Liver (tissue), 8 donors: ENCODE measurements at regions not wholly inside any gene's neighbourhood (a gene's known extent, or its start where the extent isn't known, plus 50 kb on each side); places are given as distances from the start of the nearest gene placed in this dataset.

ENCODE experiments used
- DNase-seq: peaks from one replicate; pipeline ENCODE4 v3.0.0-alpha.2; 2017; ENCODE audit warnings: low spot score
- H3K27ac ChIP-seq, 2 donors: one replicate each; pipeline ENCODE4 v1.7.0; 2013; ENCODE audit warnings: inconsistent platforms in 2 of 2, low read length in 2 of 2, control low read depth in 1 of 2, low read depth in 1 of 2, mild to moderate bottlenecking in 1 of 2
- H3K27me3 ChIP-seq, 4 donors: one replicate each; pipeline versions ENCODE4 v1.6.1 to v1.7.0; 2013; ENCODE audit warnings: low read length in 3 of 4, inconsistent platforms in 1 of 4, mild to moderate bottlenecking in 1 of 4, moderate library complexity in 1 of 4; ENCODE audit not compliant: control insufficient read depth in 4 of 4, insufficient read depth in 4 of 4
- H3K36me3 ChIP-seq, 4 donors: one replicate each; pipeline versions ENCODE4 v1.6.1 to v1.7.0; 2013; ENCODE audit warnings: low read length in 3 of 4, mild to moderate bottlenecking in 3 of 4, low read depth in 1 of 4, moderate library complexity in 1 of 4; ENCODE audit not compliant: control insufficient read depth in 4 of 4, insufficient read depth in 3 of 4
- H3K4me1 ChIP-seq, 4 donors: one replicate each; pipeline versions ENCODE4 v1.6.1 to v1.7.0; 2013; ENCODE audit warnings: low read length in 3 of 4, mild to moderate bottlenecking in 3 of 4, moderate library complexity in 1 of 4; ENCODE audit not compliant: control insufficient read depth in 4 of 4, insufficient read depth in 4 of 4
- H3K4me3 ChIP-seq, 3 donors: one replicate each; pipeline versions ENCODE4 v1.6.1 to v1.7.0; 2013; ENCODE audit warnings: low read length in 3 of 3, control low read depth in 1 of 3, low read depth in 1 of 3, mild to moderate bottlenecking in 1 of 3
- H3K9ac ChIP-seq, 2 donors: one replicate each; pipeline ENCODE4 v1.7.0; 2013; ENCODE audit warnings: low read length in 2 of 2, mild to moderate bottlenecking in 2 of 2, moderate library complexity in 2 of 2, control low read depth in 1 of 2, low read depth in 1 of 2
- H3K9me3 ChIP-seq, 4 donors: one replicate each; pipeline versions ENCODE4 v1.6.1 to v1.7.0; 2013; ENCODE audit warnings: low read length in 3 of 4; ENCODE audit not compliant: control insufficient read depth in 4 of 4
- EGR1 ChIP-seq, 2 donors: IDR thresholded peaks; 2 replicates each; pipeline ENCODE4 v1.6.1; 2016 to 2018; ENCODE audit warnings: antibody characterized with exemption in 2 of 2, low read depth in 2 of 2
- FOXA2 ChIP-seq: IDR thresholded peaks from 2 replicates; pipeline ENCODE4 v1.6.1; 2016; ENCODE audit warnings: antibody characterized with exemption
- HNF4A ChIP-seq, 2 donors: conservative IDR thresholded peaks; 2 replicates each; pipeline ENCODE4 v1.6.1; 2016; ENCODE audit warnings: antibody characterized with exemption in 2 of 2, mild to moderate bottlenecking in 2 of 2
- JUND ChIP-seq, 2 donors: IDR thresholded peaks; 2 replicates each; pipeline ENCODE4 v1.6.1; 2016; ENCODE audit warnings: antibody characterized with exemption in 2 of 2
- RXRA ChIP-seq, 2 donors: IDR thresholded peaks; 2 replicates each; pipeline ENCODE4 v1.6.1; 2017 to 2018; ENCODE audit warnings: antibody characterized with exemption in 2 of 2, mild to moderate bottlenecking in 1 of 2
- SP1 ChIP-seq: IDR thresholded peaks from 2 replicates; pipeline ENCODE4 v1.6.1; 2018; ENCODE audit warnings: antibody characterized with exemption, mild to moderate bottlenecking
- YY1 ChIP-seq: IDR thresholded peaks from 2 replicates; pipeline ENCODE4 v1.6.1; 2016; ENCODE audit warnings: antibody characterized with exemption, mild to moderate bottlenecking
- WGBS: extraction: QIAGEN DNeasy Blood & Tissue Kit; methylation state at CpG from one replicate; pipeline ENCODE4 v1.1.7; 2013; 5-methylcytosine and 5-hydroxymethylcytosine counted together
- TF ChIP-seq, protein P1 (sequence below): fragments of 150-350 bp; IDR thresholded peaks from 2 replicates; pipeline ENCODE4 v1.5.1; 2017; ENCODE audit warnings: improper control_type of control experiment, low read depth, low read length; ENCODE audit not compliant: missing input control
- TF ChIP-seq, protein P2 (sequence below): IDR thresholded peaks from 2 replicates; pipeline ENCODE4 v1.6.1; 2016; ENCODE audit warnings: antibody characterized with exemption
- TF ChIP-seq, protein P3 (sequence below): IDR thresholded peaks from 2 replicates; pipeline ENCODE4 v1.6.1; 2016; ENCODE audit warnings: antibody characterized with exemption, mild to moderate bottlenecking
- donor health status: healthy.
- donor health status: healthy.
- donor health status: healthy.
- donor health status: healthy.
- donor health status: healthy.

DNA sequence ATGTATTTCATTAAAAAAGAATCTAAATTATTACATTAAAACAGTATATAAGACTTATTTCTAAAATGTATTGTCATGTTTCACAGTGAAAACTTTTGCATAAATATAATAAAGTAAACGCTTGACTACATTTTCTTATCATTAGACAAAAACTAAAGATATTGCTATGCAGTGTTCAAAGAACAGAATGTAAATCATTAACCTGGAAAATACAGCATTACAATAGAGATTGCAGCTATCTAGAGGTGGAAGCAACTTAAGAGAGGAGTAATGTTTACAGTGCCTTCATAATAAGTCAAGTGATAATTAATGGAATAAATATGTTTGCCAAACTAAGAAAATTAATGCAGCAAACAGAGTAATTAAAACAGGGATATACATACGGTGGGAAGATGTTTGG, 940.9 kb downstream of the FSTL5 start:
- no peak overlapping the region for H3K27ac ChIP-seq
- DNase-seq = no peak
- no peak overlapping the region for H3K9ac ChIP-seq
- no peak for TF ChIP-seq SP1
- no peak overlapping the region for H3K4me3 ChIP-seq
- H3K4me1 ChIP-seq = no peaks in the 10 kb centered on the region
- no peaks in the 10 kb centered on the region for H3K36me3 ChIP-seq
- WGBS = 48% methylated on average over 2 of the region's 2 CpGs
- H3K9me3 ChIP-seq = no peaks in the 10 kb centered on the region
- H3K27me3 ChIP-seq = no peaks in the 10 kb centered on the region

DNA sequence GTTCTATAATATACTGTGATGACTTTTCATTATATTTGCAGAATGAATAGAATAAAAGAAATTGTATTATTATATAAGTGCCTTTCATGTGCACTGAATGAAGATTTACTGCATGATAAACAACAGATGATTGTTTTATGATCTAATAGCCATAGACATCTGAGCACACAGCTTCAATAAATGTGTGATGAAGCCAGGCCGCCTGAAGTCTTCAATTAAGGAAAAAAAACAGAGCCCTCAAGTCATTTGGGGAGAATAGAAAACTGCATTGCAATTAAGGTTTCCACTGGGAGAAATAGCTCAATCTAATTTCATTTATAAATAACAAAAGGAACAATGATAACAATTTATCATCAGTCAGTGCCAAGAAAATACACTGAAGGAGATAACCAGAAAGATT, 955.2 kb downstream of the FSTL5 start:
- Histone ChIP-seq H3K4me3 (no peak overlapping the region), H3K27me3 (no peaks in the 10 kb centered on the region), H3K9ac (no peak overlapping the region), H3K4me1 (no peaks in the 10 kb centered on the region), H3K9me3 (no peaks in the 10 kb centered on the region), H3K36me3 (no peaks in the 10 kb centered on the region), H3K27ac (no peak overlapping the region)
- 86% methylated on average over 1 of the region's 1 CpG for WGBS
- TF ChIP-seq, protein P1, sequence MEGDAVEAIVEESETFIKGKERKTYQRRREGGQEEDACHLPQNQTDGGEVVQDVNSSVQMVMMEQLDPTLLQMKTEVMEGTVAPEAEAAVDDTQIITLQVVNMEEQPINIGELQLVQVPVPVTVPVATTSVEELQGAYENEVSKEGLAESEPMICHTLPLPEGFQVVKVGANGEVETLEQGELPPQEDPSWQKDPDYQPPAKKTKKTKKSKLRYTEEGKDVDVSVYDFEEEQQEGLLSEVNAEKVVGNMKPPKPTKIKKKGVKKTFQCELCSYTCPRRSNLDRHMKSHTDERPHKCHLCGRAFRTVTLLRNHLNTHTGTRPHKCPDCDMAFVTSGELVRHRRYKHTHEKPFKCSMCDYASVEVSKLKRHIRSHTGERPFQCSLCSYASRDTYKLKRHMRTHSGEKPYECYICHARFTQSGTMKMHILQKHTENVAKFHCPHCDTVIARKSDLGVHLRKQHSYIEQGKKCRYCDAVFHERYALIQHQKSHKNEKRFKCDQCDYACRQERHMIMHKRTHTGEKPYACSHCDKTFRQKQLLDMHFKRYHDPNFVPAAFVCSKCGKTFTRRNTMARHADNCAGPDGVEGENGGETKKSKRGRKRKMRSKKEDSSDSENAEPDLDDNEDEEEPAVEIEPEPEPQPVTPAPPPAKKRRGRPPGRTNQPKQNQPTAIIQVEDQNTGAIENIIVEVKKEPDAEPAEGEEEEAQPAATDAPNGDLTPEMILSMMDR = no peak
- TF ChIP-seq EGR1 (IDR thresholded peaks at IDR 0.05; ENCODE audit: low read depth in 2 of 2) = no peak
- TF ChIP-seq, protein P2, sequence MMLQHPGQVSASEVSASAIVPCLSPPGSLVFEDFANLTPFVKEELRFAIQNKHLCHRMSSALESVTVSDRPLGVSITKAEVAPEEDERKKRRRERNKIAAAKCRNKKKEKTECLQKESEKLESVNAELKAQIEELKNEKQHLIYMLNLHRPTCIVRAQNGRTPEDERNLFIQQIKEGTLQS = no peak
- TF ChIP-seq, protein P3, sequence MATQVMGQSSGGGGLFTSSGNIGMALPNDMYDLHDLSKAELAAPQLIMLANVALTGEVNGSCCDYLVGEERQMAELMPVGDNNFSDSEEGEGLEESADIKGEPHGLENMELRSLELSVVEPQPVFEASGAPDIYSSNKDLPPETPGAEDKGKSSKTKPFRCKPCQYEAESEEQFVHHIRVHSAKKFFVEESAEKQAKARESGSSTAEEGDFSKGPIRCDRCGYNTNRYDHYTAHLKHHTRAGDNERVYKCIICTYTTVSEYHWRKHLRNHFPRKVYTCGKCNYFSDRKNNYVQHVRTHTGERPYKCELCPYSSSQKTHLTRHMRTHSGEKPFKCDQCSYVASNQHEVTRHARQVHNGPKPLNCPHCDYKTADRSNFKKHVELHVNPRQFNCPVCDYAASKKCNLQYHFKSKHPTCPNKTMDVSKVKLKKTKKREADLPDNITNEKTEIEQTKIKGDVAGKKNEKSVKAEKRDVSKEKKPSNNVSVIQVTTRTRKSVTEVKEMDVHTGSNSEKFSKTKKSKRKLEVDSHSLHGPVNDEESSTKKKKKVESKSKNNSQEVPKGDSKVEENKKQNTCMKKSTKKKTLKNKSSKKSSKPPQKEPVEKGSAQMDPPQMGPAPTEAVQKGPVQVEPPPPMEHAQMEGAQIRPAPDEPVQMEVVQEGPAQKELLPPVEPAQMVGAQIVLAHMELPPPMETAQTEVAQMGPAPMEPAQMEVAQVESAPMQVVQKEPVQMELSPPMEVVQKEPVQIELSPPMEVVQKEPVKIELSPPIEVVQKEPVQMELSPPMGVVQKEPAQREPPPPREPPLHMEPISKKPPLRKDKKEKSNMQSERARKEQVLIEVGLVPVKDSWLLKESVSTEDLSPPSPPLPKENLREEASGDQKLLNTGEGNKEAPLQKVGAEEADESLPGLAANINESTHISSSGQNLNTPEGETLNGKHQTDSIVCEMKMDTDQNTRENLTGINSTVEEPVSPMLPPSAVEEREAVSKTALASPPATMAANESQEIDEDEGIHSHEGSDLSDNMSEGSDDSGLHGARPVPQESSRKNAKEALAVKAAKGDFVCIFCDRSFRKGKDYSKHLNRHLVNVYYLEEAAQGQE = no peak
- DNase-seq = no peak

DNA sequence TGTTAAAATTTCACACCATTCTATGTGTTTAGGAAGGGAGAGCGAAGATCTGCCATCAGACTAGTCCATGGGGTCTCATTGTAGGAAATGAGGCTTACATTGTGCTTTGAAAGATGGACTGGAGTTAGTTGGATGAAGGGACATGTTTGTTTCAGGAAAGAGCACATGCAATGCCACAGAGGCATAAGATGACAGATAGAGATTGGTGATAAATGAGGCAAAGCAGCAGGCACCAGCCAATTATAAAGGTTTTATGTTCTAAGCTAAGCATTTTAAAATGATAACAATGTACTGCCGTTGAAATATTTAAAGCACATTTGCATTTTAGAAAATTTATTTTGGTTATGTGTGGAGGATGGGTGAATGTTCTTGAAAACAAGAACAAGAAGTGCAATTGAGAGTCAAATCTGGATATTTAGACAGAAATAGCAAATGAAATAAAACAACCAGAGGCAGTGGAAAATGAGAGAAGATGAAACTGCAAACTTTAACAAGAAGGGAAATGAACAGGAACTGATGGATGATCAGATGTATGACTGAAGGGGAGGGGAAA, 957.2 kb downstream of the FSTL5 start:
- Histone ChIP-seq H3K9ac (no peak overlapping the region), H3K27ac (no peak overlapping the region), H3K36me3 (no peaks in the 10 kb centered on the region), H3K4me3 (no peak overlapping the region), H3K27me3 (no peaks in the 10 kb centered on the region), H3K9me3 (no peaks in the 10 kb centered on the region), H3K4me1 (no peaks in the 10 kb centered on the region)
- TF ChIP-seq FOXA2 = no peak
- no peak for TF ChIP-seq RXRA (IDR thresholded peaks at IDR 0.05)
- TF ChIP-seq, protein P2 = no peak
- no peak for TF ChIP-seq HNF4A (conservative IDR thresholded peaks at IDR 0.05)
- no peak for TF ChIP-seq JUND (IDR thresholded peaks at IDR 0.05)
- TF ChIP-seq EGR1 (IDR thresholded peaks at IDR 0.05; ENCODE audit: low read depth in 2 of 2) = no peak
- TF ChIP-seq SP1 = no peak
- no peak for TF ChIP-seq YY1
- DNase-seq = no peak
- WGBS = 88% methylated on average over 2 of the region's 2 CpGs
